ENCODE measurements at regions not wholly inside any gene's neighbourhood (a gene's known extent, or its start where the extent isn't known, plus 50 kb on each side); places are given as distances from the start of the nearest gene placed in this dataset.

DNA sequence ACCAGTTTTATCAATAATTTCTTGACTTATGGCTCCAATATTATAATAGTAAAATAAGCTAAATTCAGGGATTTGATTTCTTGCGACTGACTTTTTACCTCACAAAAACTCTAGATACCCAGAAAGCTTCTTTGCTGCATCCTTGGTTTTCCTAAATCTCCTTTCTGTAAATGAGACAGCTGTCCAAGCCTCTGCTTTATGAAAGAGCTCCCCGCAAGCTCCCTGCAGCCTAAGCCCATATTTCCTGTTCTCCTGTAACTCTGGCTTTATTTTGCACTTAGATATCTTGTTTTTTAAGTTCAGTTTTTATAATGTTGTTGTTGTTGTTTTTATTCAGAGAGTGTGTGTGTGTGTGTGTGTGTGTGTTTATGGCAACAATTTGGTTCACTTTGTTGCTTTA, 361.7 kb upstream of the PKDCC start:
- FAIRE-seq = no peak
- WGBS, 3 donors = 92 to 96% (median 95%) methylated on average over 2 of the region's 2 CpGs
- no peak for DNase-seq

DNA sequence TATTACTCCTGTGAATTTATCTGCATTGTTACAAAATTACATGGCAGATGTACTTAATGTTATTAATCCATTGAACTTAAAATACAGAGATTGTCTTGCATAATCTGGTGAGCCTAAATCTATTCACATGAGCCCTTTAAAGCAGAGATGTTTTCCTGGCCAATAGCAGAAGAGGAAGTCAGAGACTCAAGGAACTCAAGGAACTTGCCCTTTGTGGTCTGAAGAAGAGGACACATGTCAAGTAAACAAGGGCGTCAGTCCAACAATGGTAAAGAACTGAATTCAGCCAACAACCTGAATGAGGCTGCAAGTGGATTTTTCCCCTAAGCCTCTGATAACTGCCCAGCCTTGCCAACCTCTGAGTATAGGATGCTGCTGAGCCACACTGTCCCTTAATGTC, 356.3 kb upstream of the PKDCC start:
- Histone ChIP-seq H3K4me1 (ENCODE audit: control insufficient read depth in 3 of 3, insufficient read depth in 2 of 3, low read depth in 1 of 3, low read length in 2 of 3) (no peaks in the 10 kb centered on the region), H3K27me3 (ENCODE audit: control insufficient read depth in 3 of 3, insufficient read depth in 3 of 3, low read length in 3 of 3) (no peaks in the 10 kb centered on the region), H3K4me3 (ENCODE audit: low read depth in 1 of 3, low read length in 3 of 3) (no peak overlapping the region), H3K27ac (ENCODE audit: low read depth in 1 of 3, low read length in 2 of 3) (no peak overlapping the region), H3K36me3 (ENCODE audit: control insufficient read depth in 3 of 3, insufficient read depth in 2 of 3, low read depth in 1 of 3, low read length in 3 of 3) (no peaks in the 10 kb centered on the region), H3K9me3 (ENCODE audit: control insufficient read depth in 2 of 2, insufficient read depth in 1 of 2, low read depth in 1 of 2, low read length in 1 of 2) (no peaks in the 10 kb centered on the region)
- DNase-seq (no peak), FAIRE-seq (no peak)
- 16 to 49% (median 38%) methylated on average over 1 of the region's 1 CpG for WGBS, 3 donors

More for the DNA sequence above, 361.7 kb upstream of the PKDCC start:
- H3K36me3 ChIP-seq (ENCODE audit: control insufficient read depth in 3 of 3, insufficient read depth in 2 of 3, low read depth in 1 of 3, low read length in 3 of 3) = no peaks in the 10 kb centered on the region
- no peaks in the 10 kb centered on the region for H3K4me1 ChIP-seq (ENCODE audit: control insufficient read depth in 3 of 3, insufficient read depth in 2 of 3, low read depth in 1 of 3, low read length in 2 of 3)
- no peak overlapping the region for H3K27ac ChIP-seq (ENCODE audit: low read depth in 1 of 3, low read length in 2 of 3)
- no peaks in the 10 kb centered on the region for H3K27me3 ChIP-seq (ENCODE audit: control insufficient read depth in 3 of 3, insufficient read depth in 3 of 3, low read length in 3 of 3)
- H3K4me3 ChIP-seq (ENCODE audit: low read depth in 1 of 3, low read length in 3 of 3) = no peak overlapping the region
- peaks cover 0 to 2% of the 10 kb centered on the region in 2 donors for H3K9me3 ChIP-seq (ENCODE audit: control insufficient read depth in 2 of 2, insufficient read depth in 1 of 2, low read depth in 1 of 2, low read length in 1 of 2)

DNA sequence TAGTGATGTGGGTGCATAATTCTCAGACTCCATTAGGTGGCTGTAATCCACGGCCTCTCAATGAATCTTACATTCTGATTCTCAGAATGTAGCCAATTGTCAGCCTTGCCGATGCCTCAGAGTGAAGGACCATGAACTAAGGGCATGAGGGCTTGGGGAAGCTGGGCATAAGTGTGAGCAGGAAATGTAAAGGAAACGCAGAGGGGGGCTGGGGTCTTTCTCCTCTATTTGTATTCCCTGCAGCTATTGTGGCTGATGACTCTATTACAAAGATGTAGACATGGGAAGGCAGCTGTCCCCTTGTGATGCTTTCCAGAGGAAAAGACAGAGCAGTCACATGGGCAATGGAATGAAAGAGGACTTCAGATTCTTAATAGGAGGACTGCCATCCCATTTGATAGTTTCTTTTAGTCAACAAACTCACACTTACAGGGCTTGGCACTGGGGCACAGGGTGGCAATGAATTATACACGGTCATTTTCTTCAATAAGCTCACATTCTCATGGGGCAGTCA, 353.2 kb upstream of the PKDCC start:
- no peak for DNase-seq
- Histone ChIP-seq H3K36me3 (ENCODE audit: control insufficient read depth in 3 of 3, insufficient read depth in 2 of 3, low read depth in 1 of 3, low read length in 3 of 3) (no peaks in the 10 kb centered on the region), H3K9me3 (ENCODE audit: control insufficient read depth in 2 of 2, insufficient read depth in 1 of 2, low read depth in 1 of 2, low read length in 1 of 2) (no peaks in the 10 kb centered on the region), H3K4me1 (ENCODE audit: control insufficient read depth in 3 of 3, insufficient read depth in 2 of 3, low read depth in 1 of 3, low read length in 2 of 3) (no peaks in the 10 kb centered on the region), H3K27ac (ENCODE audit: low read depth in 1 of 3, low read length in 2 of 3) (no peak overlapping the region), H3K27me3 (ENCODE audit: control insufficient read depth in 3 of 3, insufficient read depth in 3 of 3, low read length in 3 of 3) (peaks cover 0 to 9% (median 0%) of the 10 kb centered on the region in 3 donors), H3K4me3 (ENCODE audit: low read depth in 1 of 3, low read length in 3 of 3) (no peak overlapping the region)
- no peak for FAIRE-seq
- WGBS, 3 donors = 70 to 77% (median 77%) methylated on average over 4 of the region's 4 CpGs

DNA sequence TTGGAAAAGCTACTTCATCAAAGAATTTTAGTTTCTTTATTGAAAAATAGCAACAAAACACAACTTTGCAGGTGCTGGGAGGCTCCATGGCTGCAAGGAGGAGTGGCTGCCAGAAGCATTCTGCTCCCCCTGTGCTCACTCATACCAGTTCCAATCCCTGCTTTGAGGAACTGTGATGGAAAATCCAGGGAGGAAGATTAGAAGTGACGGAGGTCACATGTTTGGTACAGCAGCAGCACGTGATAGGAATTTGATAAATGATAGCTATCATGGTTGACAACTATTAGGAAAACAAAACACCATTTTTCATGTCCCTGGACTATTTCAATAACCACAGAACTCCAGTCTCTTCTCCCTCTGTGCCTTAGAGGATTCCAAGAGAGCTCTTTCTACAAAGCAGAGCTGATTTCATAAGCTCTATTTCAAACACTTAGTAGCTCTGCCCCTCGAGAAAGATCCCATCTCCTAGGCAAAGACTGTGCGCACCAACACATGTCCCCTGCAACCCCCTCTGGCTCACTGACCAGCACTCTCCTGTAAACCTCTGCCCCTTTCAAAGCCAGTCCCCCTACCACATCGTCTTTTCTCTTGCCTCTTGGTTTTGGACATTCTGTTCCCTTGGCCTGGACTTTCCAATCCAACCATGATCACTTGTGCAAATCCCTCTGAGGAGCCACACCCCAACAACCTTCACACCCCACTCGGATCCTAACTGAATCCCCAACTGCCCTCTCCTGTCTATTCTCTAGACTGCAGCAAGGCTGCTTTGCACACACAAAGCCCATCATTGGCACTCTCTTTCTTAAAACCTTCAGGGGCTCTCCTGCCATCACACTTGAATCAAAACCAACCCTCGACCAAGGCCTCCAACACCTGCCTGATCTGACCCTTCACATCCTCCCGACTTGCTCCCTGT, 352.4 kb upstream of the PKDCC start:
- H3K9me3 ChIP-seq (ENCODE audit: control insufficient read depth in 2 of 2, insufficient read depth in 1 of 2, low read depth in 1 of 2, low read length in 1 of 2) = no peaks in the 10 kb centered on the region
- H3K27me3 ChIP-seq (ENCODE audit: control insufficient read depth in 3 of 3, insufficient read depth in 3 of 3, low read length in 3 of 3) = peaks cover 0 to 9% (median 0%) of the 10 kb centered on the region in 3 donors
- no peak overlapping the region for H3K4me3 ChIP-seq (ENCODE audit: low read depth in 1 of 3, low read length in 3 of 3)
- 59 to 65% (median 60%) methylated on average over 8 of the region's 8 CpGs for WGBS, 3 donors
- H3K27ac ChIP-seq (ENCODE audit: low read depth in 1 of 3, low read length in 2 of 3) = no peak overlapping the region
- DNase-seq (no peak), FAIRE-seq (no peak)
- H3K36me3 ChIP-seq (ENCODE audit: control insufficient read depth in 3 of 3, insufficient read depth in 2 of 3, low read depth in 1 of 3, low read length in 3 of 3) = no peaks in the 10 kb centered on the region
- no peaks in the 10 kb centered on the region for H3K4me1 ChIP-seq (ENCODE audit: control insufficient read depth in 3 of 3, insufficient read depth in 2 of 3, low read depth in 1 of 3, low read length in 2 of 3)

DNA sequence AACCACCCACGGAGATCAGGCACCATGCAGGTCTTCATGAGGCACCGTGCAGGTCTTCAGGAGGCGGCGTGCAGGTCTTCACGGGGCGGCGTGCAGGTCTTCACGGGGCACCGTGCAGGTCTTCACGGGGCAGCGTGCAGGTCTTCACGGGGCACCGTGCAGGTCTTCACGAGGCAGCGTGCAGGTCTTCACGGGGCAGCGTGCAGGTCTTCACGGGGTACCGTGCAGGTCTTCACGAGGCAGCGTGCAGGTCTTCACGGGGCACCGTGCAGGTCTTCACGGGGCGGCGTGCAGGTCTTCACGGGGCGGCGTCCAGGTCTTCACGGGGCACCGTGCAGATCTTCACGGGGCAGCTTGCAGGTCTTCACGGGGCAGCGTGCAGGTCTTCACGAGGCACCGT, 350.4 kb upstream of the PKDCC start:
- FAIRE-seq = no peak
- Histone ChIP-seq H3K9me3 (ENCODE audit: control insufficient read depth in 2 of 2, insufficient read depth in 1 of 2, low read depth in 1 of 2, low read length in 1 of 2) (no peaks in the 10 kb centered on the region), H3K4me1 (ENCODE audit: control insufficient read depth in 3 of 3, insufficient read depth in 2 of 3, low read depth in 1 of 3, low read length in 2 of 3) (no peaks in the 10 kb centered on the region), H3K27ac (ENCODE audit: low read depth in 1 of 3, low read length in 2 of 3) (no peak overlapping the region), H3K4me3 (ENCODE audit: low read depth in 1 of 3, low read length in 3 of 3) (no peak overlapping the region), H3K36me3 (ENCODE audit: control insufficient read depth in 3 of 3, insufficient read depth in 2 of 3, low read depth in 1 of 3, low read length in 3 of 3) (no peaks in the 10 kb centered on the region), H3K27me3 (ENCODE audit: control insufficient read depth in 3 of 3, insufficient read depth in 3 of 3, low read length in 3 of 3) (peaks cover 0 to 9% (median 0%) of the 10 kb centered on the region in 3 donors)
- no peak for DNase-seq
- 96 to 97% (median 96%) methylated on average over 31 to 36 of the region's 36 CpGs for WGBS, 3 donors

DNA sequence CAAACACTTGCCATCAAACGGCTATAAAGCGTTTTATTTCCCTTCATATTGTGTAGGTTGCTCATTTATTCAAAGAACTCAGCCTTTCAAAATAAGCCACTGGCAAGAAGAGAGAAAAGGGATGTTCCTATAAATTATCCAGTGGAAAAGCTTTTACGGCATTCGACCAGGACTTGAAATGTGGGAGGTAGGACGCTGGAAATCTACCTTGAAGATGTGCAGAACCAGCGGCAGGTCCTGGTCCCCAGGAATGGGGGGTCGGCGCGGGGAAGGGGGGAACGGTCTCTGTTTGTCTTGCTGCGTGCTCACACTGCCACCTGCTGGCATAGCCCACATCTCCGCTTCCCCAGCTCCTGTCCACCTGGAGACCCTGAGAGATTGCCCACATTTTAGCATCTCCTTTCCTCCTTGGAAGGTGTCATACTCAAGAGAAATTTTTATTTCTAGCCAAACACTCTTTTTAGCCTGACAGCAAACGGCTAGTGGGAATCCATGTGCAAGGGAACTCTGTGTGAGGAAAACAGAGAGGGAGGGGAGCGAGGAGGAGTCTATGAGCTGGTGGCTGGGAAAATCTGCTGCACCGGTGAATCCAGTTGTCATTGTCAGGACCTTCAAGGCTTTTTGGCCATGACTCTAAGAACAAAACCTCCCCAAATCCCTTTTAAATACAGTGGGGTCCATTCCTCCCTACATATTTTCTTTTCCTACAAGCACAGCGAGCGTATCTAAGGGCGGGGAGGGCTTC, 349.0 kb upstream of the PKDCC start:
- 34 to 40% (median 38%) methylated on average over 18 of the region's 18 CpGs for WGBS, 3 donors
- Histone ChIP-seq H3K27ac (ENCODE audit: low read depth in 1 of 3, low read length in 2 of 3) (no peak overlapping the region), H3K4me3 (ENCODE audit: low read depth in 1 of 3, low read length in 3 of 3) (no peak overlapping the region), H3K27me3 (ENCODE audit: control insufficient read depth in 3 of 3, insufficient read depth in 3 of 3, low read length in 3 of 3) (peaks cover 0 to 9% (median 0%) of the 10 kb centered on the region in 3 donors), H3K4me1 (ENCODE audit: control insufficient read depth in 3 of 3, insufficient read depth in 2 of 3, low read depth in 1 of 3, low read length in 2 of 3) (no peaks in the 10 kb centered on the region), H3K9me3 (ENCODE audit: control insufficient read depth in 2 of 2, insufficient read depth in 1 of 2, low read depth in 1 of 2, low read length in 1 of 2) (no peaks in the 10 kb centered on the region), H3K36me3 (ENCODE audit: control insufficient read depth in 3 of 3, insufficient read depth in 2 of 3, low read depth in 1 of 3, low read length in 3 of 3) (no peaks in the 10 kb centered on the region)
- FAIRE-seq (no peak), DNase-seq (peak; percentile 6 to 19)

DNA sequence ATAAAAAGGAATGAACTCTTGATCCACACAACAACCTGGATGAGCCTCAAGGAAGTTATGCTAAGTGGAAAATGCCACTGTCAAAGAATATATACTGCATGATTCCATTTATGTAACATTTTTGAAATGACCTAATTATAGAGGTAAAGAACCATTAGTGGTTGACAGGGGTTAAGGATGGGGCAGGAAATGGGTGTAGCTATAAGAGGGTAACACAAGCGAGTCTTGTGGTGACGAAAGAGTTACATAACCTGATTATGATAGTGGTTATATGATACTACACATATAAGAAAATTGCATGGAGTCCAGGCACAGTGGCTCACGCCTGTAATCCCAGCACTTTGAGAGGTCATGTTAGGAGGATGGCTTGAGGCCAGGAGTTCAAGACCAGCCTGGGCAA, 346.6 kb upstream of the PKDCC start:
- FAIRE-seq (no peak), DNase-seq (no peak)
- Histone ChIP-seq H3K9me3 (ENCODE audit: control insufficient read depth in 2 of 2, insufficient read depth in 1 of 2, low read depth in 1 of 2, low read length in 1 of 2) (no peaks in the 10 kb centered on the region), H3K4me3 (ENCODE audit: low read depth in 1 of 3, low read length in 3 of 3) (no peak overlapping the region), H3K36me3 (ENCODE audit: control insufficient read depth in 3 of 3, insufficient read depth in 2 of 3, low read depth in 1 of 3, low read length in 3 of 3) (no peaks in the 10 kb centered on the region), H3K4me1 (ENCODE audit: control insufficient read depth in 3 of 3, insufficient read depth in 2 of 3, low read depth in 1 of 3, low read length in 2 of 3) (no peaks in the 10 kb centered on the region), H3K27me3 (ENCODE audit: control insufficient read depth in 3 of 3, insufficient read depth in 3 of 3, low read length in 3 of 3) (peaks cover 0 to 9% (median 0%) of the 10 kb centered on the region in 3 donors), H3K27ac (ENCODE audit: low read depth in 1 of 3, low read length in 2 of 3) (no peak overlapping the region)
- 69 to 77% (median 73%) methylated on average over 3 of the region's 3 CpGs for WGBS, 3 donors

DNA sequence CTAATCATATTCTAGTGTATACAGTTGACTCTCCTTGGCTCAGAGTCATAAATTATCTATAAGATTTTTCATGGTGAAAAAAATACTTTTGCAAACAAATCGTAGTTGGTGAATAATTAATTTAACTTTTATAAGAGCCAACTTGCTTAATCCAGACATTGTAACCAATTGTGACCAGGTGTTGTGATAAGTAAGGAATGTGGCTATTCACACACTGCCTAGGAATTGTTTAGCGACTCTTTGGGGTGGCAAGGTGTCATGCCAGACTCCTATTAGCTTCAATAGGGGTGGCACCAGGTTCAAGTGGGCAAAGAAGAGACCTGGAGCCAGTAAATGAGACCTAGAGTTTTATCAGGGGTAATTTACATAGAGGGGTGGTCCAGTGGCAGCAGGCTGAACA, 344.7 kb upstream of the PKDCC start:
- Histone ChIP-seq H3K9me3 (ENCODE audit: control insufficient read depth in 2 of 2, insufficient read depth in 1 of 2, low read depth in 1 of 2, low read length in 1 of 2) (no peaks in the 10 kb centered on the region), H3K27me3 (ENCODE audit: control insufficient read depth in 3 of 3, insufficient read depth in 3 of 3, low read length in 3 of 3) (peaks cover 0 to 9% (median 0%) of the 10 kb centered on the region in 3 donors), H3K4me1 (ENCODE audit: control insufficient read depth in 3 of 3, insufficient read depth in 2 of 3, low read depth in 1 of 3, low read length in 2 of 3) (no peaks in the 10 kb centered on the region), H3K27ac (ENCODE audit: low read depth in 1 of 3, low read length in 2 of 3) (no peak overlapping the region), H3K4me3 (ENCODE audit: low read depth in 1 of 3, low read length in 3 of 3) (no peak overlapping the region), H3K36me3 (ENCODE audit: control insufficient read depth in 3 of 3, insufficient read depth in 2 of 3, low read depth in 1 of 3, low read length in 3 of 3) (no peaks in the 10 kb centered on the region)
- DNase-seq (no peak), FAIRE-seq (no peak)
- 11 to 53% (median 18%) methylated on average over 2 of the region's 2 CpGs for WGBS, 3 donors
